Astrocyte of the cerebellum (primary cell): ENCODE measurements at regions not wholly inside any gene's neighbourhood (a gene's known extent, or its start where the extent isn't known, plus 50 kb on each side); places are given as distances from the start of the nearest gene placed in this dataset.

Experiments
- DNase-seq: peaks from one replicate; pipeline ENCODE4 v3.0.0-alpha.2; 2011; ENCODE audit warnings: low read depth
- H3K4me3 ChIP-seq: 2 replicates; pipeline ENCODE4 v1.5.1; 2011; ENCODE audit warnings: mild to moderate bottlenecking, low read depth, low read length, moderate library complexity
- in situ Hi-C: cut with HindIII; loops from 2 replicates; pipeline ENCODE4 v1.10.0; 2017; ENCODE audit warnings: low sequenced_read_pairs
- TF ChIP-seq, protein P1 (sequence below): IDR thresholded peaks from 2 replicates; pipeline ENCODE4 v1.5.1; 2012; ENCODE audit warnings: low read length, low read depth, moderate library complexity, mild to moderate bottlenecking; ENCODE audit errors: missing control alignments

GRCh38 chr5:26691486-26691885 is 346.9 kb downstream of the CDH9 start:
- in situ Hi-C loops: no loop called here
- TF ChIP-seq, protein P1, sequence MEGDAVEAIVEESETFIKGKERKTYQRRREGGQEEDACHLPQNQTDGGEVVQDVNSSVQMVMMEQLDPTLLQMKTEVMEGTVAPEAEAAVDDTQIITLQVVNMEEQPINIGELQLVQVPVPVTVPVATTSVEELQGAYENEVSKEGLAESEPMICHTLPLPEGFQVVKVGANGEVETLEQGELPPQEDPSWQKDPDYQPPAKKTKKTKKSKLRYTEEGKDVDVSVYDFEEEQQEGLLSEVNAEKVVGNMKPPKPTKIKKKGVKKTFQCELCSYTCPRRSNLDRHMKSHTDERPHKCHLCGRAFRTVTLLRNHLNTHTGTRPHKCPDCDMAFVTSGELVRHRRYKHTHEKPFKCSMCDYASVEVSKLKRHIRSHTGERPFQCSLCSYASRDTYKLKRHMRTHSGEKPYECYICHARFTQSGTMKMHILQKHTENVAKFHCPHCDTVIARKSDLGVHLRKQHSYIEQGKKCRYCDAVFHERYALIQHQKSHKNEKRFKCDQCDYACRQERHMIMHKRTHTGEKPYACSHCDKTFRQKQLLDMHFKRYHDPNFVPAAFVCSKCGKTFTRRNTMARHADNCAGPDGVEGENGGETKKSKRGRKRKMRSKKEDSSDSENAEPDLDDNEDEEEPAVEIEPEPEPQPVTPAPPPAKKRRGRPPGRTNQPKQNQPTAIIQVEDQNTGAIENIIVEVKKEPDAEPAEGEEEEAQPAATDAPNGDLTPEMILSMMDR: no peak
- no peak for DNase-seq
- H3K4me3 ChIP-seq: no peak overlapping the region

DNA sequence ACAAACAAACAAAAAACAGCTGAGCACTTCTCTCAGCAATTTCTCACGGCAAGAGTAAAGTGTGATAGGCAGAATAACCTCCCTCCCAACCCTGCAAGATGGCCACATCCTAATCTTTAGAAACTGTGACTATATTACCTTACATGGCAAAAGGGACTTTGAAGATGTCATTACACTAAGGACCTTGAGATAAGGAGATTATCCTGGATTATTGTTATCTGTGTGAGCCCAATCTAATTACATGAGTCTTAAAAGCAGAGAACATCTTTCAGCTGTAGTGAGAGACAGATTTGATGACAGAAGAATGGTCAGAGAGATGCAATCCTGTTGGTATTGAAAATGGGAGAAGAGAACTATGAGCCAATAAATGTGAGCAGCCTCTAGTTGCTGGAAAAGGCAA is 347.9 kb downstream of the CDH9 start:
- in situ Hi-C loops: no loop called here
- no peak for DNase-seq
- TF ChIP-seq, protein P1: no peak
- no peak overlapping the region for H3K4me3 ChIP-seq

DNA sequence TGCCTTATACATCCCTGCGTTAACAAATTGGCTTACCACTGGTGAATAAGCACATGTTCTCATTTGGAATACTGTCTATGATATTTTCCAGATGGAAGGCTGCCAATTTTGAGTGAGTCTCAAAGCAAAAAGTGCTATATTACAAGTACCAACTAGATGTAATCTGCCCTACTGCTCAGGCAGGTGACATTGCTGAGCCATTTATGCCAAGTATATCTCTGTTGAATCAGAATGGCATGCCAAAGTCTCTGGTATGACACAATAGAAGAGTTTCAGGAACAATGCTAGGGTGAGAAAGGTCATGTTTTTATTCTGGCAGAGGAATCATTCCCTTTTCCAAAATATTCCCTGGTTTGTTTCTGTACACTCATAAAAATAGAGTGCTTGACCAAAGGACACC is 356.5 kb downstream of the CDH9 start:
- TF ChIP-seq, protein P1: no peak
- DNase-seq: no peak
- in situ Hi-C loops: no loop called here
- H3K4me3 ChIP-seq: no peak overlapping the region

DNA sequence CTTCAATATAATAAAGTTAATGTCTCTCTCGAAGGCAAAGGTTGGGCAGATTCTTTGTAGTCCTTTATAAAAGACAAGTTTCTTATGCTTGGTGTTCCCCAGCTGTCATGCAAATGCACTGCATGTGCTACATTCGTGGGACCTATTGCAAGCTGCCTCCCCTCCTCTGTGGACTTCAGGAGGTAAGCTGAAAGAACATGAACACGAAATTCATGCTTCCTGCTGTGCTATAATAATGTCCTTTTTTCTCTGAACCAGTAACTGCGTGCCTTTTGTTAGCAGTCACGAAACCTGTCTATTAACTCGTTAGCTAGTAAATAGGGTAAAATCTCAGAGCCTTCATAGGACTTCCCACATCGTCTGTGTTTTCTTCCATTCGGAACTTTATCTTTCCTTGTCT is 363.5 kb downstream of the CDH9 start:
- H3K4me3 ChIP-seq: no peak overlapping the region

DNA sequence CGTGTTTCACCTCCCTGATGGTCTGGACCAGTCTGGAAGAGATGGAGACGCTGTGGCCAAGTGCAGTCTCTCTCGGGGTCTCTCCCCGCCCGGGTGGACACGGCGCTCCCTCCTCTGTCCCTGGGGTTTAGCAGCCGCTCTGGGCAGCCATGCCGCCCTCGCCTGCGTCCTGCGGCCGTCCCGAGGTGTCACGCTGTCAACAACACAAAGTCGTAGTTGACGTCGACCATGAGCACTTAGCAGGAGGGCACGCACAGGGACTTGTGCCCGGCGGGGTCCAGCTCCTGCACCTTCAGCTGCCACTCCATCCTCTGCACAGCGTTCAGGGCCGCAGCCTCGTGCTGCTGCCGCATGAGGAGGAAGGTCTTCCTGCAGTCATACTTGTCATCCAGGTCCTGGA is 368.9 kb downstream of the CDH9 start:
- no peak overlapping the region for H3K4me3 ChIP-seq
- in situ Hi-C loops: no loop called here
- TF ChIP-seq, protein P1: no peak

More for the DNA sequence above, 363.5 kb downstream of the CDH9 start:
- DNase-seq: no peak
- TF ChIP-seq, protein P1: no peak
- in situ Hi-C loops: no loop called here

DNA sequence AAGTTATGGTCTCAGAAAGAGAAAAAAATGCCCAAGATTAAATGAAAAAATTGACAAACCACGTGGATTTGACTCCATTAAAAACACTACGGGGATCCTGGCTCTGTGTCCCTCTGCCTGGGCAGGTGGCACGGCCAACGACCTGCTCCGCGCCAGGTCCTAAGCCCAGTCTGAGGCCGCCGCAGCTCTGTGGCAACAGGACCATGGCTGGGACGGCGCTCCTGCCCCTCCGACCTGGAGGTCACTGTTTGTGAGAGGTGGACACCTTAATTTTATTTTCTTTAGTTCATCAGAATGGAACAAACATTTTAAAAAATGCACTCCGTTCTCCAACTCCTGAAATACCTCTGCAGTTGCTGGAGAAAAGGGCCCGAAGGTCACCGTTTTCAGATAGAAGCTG is 369.4 kb downstream of the CDH9 start:
- TF ChIP-seq, protein P1: no peak
- no peak overlapping the region for H3K4me3 ChIP-seq
- in situ Hi-C loops: no loop called here
- no peak for DNase-seq

More for the DNA sequence above, 368.9 kb downstream of the CDH9 start:
- no peak for DNase-seq

DNA sequence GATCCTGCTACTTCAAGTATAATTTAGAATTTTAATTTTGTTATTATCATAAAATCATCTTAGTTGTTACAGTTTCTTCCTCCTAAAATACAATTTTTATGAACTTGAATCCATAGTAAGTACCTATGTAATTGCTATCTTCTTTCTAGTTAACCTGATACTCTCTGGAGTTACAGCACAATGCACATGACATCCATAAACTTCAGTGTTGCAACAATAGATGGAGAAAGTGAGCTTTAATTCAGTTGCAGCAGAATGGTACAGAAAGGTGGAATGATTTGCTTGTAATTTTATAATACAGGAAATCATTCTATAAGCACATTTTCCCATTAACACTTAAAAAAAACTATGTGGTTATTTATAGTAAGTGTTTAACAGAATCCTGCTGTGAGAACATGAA is 372.0 kb downstream of the CDH9 start:
- TF ChIP-seq, protein P1: no peak
- in situ Hi-C loops: no loop called here
- no peak for DNase-seq

More for the DNA sequence above, 372.0 kb downstream of the CDH9 start:
- no peak overlapping the region for H3K4me3 ChIP-seq
